HepG2 (cell line): ENCODE measurements at regions not wholly inside any gene's neighbourhood (a gene's known extent, or its start where the extent isn't known, plus 50 kb on each side); places are given as distances from the start of the nearest gene placed in this dataset.

ENCODE experiments used
- HCFC1 ChIP-seq: fragments of 150-350 bp; IDR thresholded peaks from 2 replicates; pipeline ENCODE4 v1.6.1; 2014; ENCODE audit warnings: low read depth, low read length
- IKZF1 ChIP-seq: fragments of 450-650 bp; IDR thresholded peaks from 2 replicates; pipeline ENCODE4 v1.7.1; 2016
- MAZ ChIP-seq, 2 experiments: sonication (generic) in 1 of 2; formaldehyde crosslinking in 1 of 2; IDR thresholded peaks; 2 replicates each; pipeline versions ENCODE4 v1.5.0 to v1.6.1; 2012 to 2020; ENCODE audit warnings: low read depth in 2 of 2, mild to moderate bottlenecking in 2 of 2, borderline replicate concordance in 1 of 2, improper control_type of control experiment in 1 of 2, low read length in 1 of 2, missing genetic modification reagents in 1 of 2, moderate library complexity in 1 of 2
- MYNN ChIP-seq: sonication (generic); formaldehyde crosslinking; IDR thresholded peaks from 2 replicates; pipeline ENCODE4 v1.4.0; 2020; ENCODE audit warnings: mild to moderate bottlenecking, low read depth, missing genetic modification reagents
- NFE2L1 ChIP-seq: sonication (generic); formaldehyde crosslinking; IDR thresholded peaks from 2 replicates; pipeline ENCODE4 v1.4.0; 2020; ENCODE audit warnings: missing genetic modification reagents, mild to moderate bottlenecking, borderline replicate concordance
- POLR2A ChIP-seq, 2 experiments: IDR thresholded peaks; 2 replicates each; pipeline ENCODE4 v1.6.1; 2011; ENCODE audit warnings: low read depth in 2 of 2, low read length in 2 of 2, mild to moderate bottlenecking in 1 of 2, moderate library complexity in 1 of 2; ENCODE audit not compliant: insufficient read depth in 1 of 2
- POLR2AphosphoS5 ChIP-seq: IDR thresholded peaks from 2 replicates; pipeline ENCODE4 v1.6.1; 2012; ENCODE audit warnings: low read depth, low read length
- SP1 ChIP-seq, 2 experiments: fragments of 450-650 bp in 1 of 2; sonication (generic) in 1 of 2; formaldehyde crosslinking in 1 of 2; IDR thresholded peaks; 2 replicates each; pipeline versions ENCODE4 v1.4.0 to v1.6.1; 2016 to 2020; ENCODE audit warnings: missing genetic modification reagents in 1 of 2
- SP5 ChIP-seq: IDR thresholded peaks from 2 replicates; pipeline ENCODE4 v1.6.1; 2016; ENCODE audit warnings: low read depth, borderline replicate concordance
- SUZ12 ChIP-seq: fragments of 150-350 bp; IDR thresholded peaks from 2 replicates; pipeline ENCODE4 v1.6.1; 2014; ENCODE audit warnings: low read depth, low read length
- ZNF781 ChIP-seq: sonication (generic); formaldehyde crosslinking; IDR thresholded peaks from 2 replicates; pipeline ENCODE4 v1.5.1; 2020; ENCODE audit warnings: borderline replicate concordance, mild to moderate bottlenecking, missing genetic modification reagents; ENCODE audit errors: not compliant biosample characterization
- TF ChIP-seq, protein P1 (sequence below), 2 experiments: sonication (generic) in 1 of 2; formaldehyde crosslinking in 1 of 2; IDR thresholded peaks; 2 replicates each; pipeline versions ENCODE4 v1.4.0 to v1.6.1; 2018 to 2020; ENCODE audit warnings: missing genetic modification reagents in 2 of 2, borderline replicate concordance in 1 of 2, low read depth in 1 of 2, mild to moderate bottlenecking in 1 of 2, missing biosample characterization in 1 of 2
- TF ChIP-seq, protein P2 (sequence below), 2 experiments: IDR thresholded peaks; 2 replicates each; pipeline ENCODE4 v1.6.1; 2011 to 2012; ENCODE audit warnings: low read length in 2 of 2, borderline replicate concordance in 1 of 2, low read depth in 1 of 2, mild to moderate bottlenecking in 1 of 2, moderate library complexity in 1 of 2

DNA sequence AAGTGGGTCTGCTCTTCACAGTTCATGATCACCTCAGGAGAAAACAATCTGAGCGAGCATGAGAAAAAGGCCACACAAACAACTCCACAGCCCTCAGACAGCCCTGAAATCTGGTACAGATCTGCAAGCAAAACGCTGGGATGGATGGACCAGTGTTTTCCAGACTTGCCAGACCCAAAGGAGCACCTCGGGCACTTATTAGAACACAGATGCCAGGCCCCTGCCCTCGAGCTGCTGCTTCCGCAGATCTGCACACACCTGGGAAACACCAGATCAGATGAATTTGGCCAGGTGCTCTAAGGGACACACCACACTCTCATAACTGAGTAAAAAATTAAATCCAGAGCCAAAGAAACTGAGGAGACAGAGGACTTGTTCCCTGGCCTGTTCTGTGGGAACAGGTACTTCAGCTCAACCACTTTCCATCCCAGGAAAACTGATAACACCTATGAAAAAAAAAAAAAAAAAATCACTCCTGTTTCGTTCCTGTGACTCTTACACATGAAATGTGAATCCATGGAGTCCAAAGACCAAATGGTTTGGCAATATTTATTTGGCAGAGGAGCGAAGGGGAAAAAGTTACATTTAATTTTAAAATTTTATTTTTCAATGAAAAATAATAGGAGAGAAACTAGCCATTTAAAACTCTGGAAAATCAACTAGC is 202.9 kb upstream of the ESRRG start:
- TF ChIP-seq POLR2AphosphoS5 (no peak), HCFC1 (no peak), POLR2A (IDR thresholded peaks at IDR 0.05; ENCODE audit: insufficient read depth in 1 of 2, low read depth in 2 of 2, low read length in 2 of 2) (no peak), ZNF781 (no peak), SUZ12 (no peak), MAZ (IDR thresholded peaks at IDR 0.05; ENCODE audit: borderline replicate concordance, low read depth, low read length) (no peak), MAZ (CRISPR knock-in tag; IDR thresholded peaks at IDR 0.05; ENCODE audit: low read depth) (no peak), IKZF1 (no peak), SP5 (CRISPR knock-in tag) (no peak), SP1 (IDR thresholded peaks at IDR 0.05) (no peak), SP1 (CRISPR knock-in tag; IDR thresholded peaks at IDR 0.05) (no peak), NFE2L1 (CRISPR knock-in tag) (no peak), MYNN (no peak)
- TF ChIP-seq, protein P1, sequence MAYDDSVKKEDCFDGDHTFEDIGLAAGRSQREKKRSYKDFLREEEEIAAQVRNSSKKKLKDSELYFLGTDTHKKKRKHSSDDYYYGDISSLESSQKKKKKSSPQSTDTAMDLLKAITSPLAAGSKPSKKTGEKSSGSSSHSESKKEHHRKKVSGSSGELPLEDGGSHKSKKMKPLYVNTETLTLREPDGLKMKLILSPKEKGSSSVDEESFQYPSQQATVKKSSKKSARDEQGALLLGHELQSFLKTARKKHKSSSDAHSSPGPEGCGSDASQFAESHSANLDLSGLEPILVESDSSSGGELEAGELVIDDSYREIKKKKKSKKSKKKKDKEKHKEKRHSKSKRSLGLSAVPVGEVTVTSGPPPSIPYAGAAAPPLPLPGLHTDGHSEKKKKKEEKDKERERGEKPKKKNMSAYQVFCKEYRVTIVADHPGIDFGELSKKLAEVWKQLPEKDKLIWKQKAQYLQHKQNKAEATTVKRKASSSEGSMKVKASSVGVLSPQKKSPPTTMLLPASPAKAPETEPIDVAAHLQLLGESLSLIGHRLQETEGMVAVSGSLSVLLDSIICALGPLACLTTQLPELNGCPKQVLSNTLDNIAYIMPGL (CRISPR knock-in tag; IDR thresholded peaks at IDR 0.05; ENCODE audit: borderline replicate concordance in 1 of 2, low read depth in 1 of 2), result no peak
- TF ChIP-seq, protein P2, sequence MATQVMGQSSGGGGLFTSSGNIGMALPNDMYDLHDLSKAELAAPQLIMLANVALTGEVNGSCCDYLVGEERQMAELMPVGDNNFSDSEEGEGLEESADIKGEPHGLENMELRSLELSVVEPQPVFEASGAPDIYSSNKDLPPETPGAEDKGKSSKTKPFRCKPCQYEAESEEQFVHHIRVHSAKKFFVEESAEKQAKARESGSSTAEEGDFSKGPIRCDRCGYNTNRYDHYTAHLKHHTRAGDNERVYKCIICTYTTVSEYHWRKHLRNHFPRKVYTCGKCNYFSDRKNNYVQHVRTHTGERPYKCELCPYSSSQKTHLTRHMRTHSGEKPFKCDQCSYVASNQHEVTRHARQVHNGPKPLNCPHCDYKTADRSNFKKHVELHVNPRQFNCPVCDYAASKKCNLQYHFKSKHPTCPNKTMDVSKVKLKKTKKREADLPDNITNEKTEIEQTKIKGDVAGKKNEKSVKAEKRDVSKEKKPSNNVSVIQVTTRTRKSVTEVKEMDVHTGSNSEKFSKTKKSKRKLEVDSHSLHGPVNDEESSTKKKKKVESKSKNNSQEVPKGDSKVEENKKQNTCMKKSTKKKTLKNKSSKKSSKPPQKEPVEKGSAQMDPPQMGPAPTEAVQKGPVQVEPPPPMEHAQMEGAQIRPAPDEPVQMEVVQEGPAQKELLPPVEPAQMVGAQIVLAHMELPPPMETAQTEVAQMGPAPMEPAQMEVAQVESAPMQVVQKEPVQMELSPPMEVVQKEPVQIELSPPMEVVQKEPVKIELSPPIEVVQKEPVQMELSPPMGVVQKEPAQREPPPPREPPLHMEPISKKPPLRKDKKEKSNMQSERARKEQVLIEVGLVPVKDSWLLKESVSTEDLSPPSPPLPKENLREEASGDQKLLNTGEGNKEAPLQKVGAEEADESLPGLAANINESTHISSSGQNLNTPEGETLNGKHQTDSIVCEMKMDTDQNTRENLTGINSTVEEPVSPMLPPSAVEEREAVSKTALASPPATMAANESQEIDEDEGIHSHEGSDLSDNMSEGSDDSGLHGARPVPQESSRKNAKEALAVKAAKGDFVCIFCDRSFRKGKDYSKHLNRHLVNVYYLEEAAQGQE (IDR thresholded peaks at IDR 0.05; ENCODE audit: borderline replicate concordance in 1 of 2, low read depth in 1 of 2, low read length in 2 of 2), result no peak
